Astrocyte (in vitro differentiated cells and primary cell): ENCODE measurements at regions not wholly inside any gene's neighbourhood (a gene's known extent, or its start where the extent isn't known, plus 50 kb on each side); places are given as distances from the start of the nearest gene placed in this dataset.

Experiments
- CTCF ChIP-seq: IDR thresholded peaks from 2 replicates; pipeline ENCODE4 v1.5.1; 2011; ENCODE audit warnings: low read depth, mild to moderate bottlenecking, inconsistent platforms, low read length, moderate library complexity; ENCODE audit not compliant: insufficient read depth
- EZH2 ChIP-seq: IDR thresholded peaks from 2 replicates; pipeline ENCODE4 v1.6.1; 2012; ENCODE audit warnings: mild to moderate bottlenecking, low read length, inconsistent platforms; ENCODE audit not compliant: insufficient read depth

GRCh38 chr10:44476409-44477045 lies 91.6 kb upstream of the CXCL12 start:
- TF ChIP-seq CTCF (no peak), EZH2 (no peak)
